RWPE2 (cell line): ENCODE measurements at regions not wholly inside any gene's neighbourhood (a gene's known extent, or its start where the extent isn't known, plus 50 kb on each side); places are given as distances from the start of the nearest gene placed in this dataset.

ENCODE experiments used
- ATAC-seq: fragments of 200-7000 bp; cut with Tn5 transposase; 3 replicates; pipeline ENCODE4 v1.9.1; 2021; ENCODE audit warnings: low read depth
- DNase-seq: peaks from one replicate; pipeline ENCODE4 v3.0.0-alpha.2; 2020; ENCODE audit warnings: low spot score
- H3K27ac ChIP-seq: fragments of 450-650 bp; 2 replicates; pipeline ENCODE4 v1.5.1; 2017; ENCODE audit warnings: mild to moderate bottlenecking; ENCODE audit not compliant: poor library complexity, severe bottlenecking
- H3K27me3 ChIP-seq: fragments of 250-450 bp; sonication (Bioruptor Pico); 2 replicates; pipeline ENCODE4 v1.5.1; 2021; ENCODE audit warnings: mild to moderate bottlenecking, moderate library complexity; ENCODE audit not compliant: insufficient read depth, poor library complexity, severe bottlenecking
- H3K36me3 ChIP-seq: fragments of 250-450 bp; sonication (Bioruptor Pico); 2 replicates; pipeline ENCODE4 v1.5.1; 2020; ENCODE audit warnings: low read depth, mild to moderate bottlenecking, moderate library complexity
- H3K4me1 ChIP-seq: fragments of 250-450 bp; sonication (Bioruptor Pico); 2 replicates; pipeline ENCODE4 v1.5.1; 2021; ENCODE audit warnings: mild to moderate bottlenecking, moderate library complexity; ENCODE audit not compliant: insufficient read depth, poor library complexity, severe bottlenecking
- H3K4me3 ChIP-seq: fragments of 250-450 bp; sonication (Bioruptor Pico); 2 replicates; pipeline ENCODE4 v1.5.1; 2021; ENCODE audit warnings: mild to moderate bottlenecking, moderate library complexity; ENCODE audit not compliant: severe bottlenecking
- H3K9me3 ChIP-seq: fragments of 250-450 bp; sonication (Bioruptor Pico); 2 replicates; pipeline ENCODE4 v1.5.1; 2021; ENCODE audit warnings: mild to moderate bottlenecking, moderate library complexity; ENCODE audit not compliant: severe bottlenecking
- TF ChIP-seq, protein P1 (sequence below): fragments of 450-650 bp; IDR thresholded peaks from one replicate; pipeline ENCODE4 v1.5.1; 2017; ENCODE audit warnings: mild to moderate bottlenecking, moderate library complexity; ENCODE audit not compliant: poor library complexity, severe bottlenecking

GRCh38 chr1:201589186-201589585 lies 50.3 kb downstream of the NAV1 start:
- Histone ChIP-seq H3K4me1 (peaks cover 13% of the 10 kb centered on the region), H3K4me3 (no peak overlapping the region), H3K27ac (no peak overlapping the region), H3K9me3 (no peaks in the 10 kb centered on the region), H3K36me3 (no peaks in the 10 kb centered on the region), H3K27me3 (no peaks in the 10 kb centered on the region)
- TF ChIP-seq, protein P1, sequence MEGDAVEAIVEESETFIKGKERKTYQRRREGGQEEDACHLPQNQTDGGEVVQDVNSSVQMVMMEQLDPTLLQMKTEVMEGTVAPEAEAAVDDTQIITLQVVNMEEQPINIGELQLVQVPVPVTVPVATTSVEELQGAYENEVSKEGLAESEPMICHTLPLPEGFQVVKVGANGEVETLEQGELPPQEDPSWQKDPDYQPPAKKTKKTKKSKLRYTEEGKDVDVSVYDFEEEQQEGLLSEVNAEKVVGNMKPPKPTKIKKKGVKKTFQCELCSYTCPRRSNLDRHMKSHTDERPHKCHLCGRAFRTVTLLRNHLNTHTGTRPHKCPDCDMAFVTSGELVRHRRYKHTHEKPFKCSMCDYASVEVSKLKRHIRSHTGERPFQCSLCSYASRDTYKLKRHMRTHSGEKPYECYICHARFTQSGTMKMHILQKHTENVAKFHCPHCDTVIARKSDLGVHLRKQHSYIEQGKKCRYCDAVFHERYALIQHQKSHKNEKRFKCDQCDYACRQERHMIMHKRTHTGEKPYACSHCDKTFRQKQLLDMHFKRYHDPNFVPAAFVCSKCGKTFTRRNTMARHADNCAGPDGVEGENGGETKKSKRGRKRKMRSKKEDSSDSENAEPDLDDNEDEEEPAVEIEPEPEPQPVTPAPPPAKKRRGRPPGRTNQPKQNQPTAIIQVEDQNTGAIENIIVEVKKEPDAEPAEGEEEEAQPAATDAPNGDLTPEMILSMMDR: no peak
- ATAC-seq: no peak
- DNase-seq: no peak

DNA sequence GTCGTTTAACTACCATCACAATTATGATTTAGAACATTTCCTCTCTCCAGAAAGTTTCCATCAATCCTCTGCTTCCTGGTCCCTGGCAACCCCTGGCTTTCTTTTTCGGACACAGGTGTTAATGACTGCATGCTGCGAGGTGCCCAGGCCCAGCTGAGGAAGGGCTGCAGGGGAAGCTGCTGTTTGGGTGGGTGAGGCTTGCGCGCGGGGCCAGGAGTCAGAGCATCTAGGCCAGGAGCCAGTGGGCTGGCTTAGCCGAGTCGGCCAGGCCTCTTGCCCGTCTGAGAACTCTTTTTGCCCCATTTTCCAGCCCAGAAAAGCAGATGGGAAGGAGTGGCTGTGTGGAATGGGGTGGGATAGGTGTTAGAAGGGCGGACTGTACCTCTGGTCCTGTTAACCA lies 51.5 kb downstream of the NAV1 start:
- Histone ChIP-seq H3K4me1 (peaks cover 13% of the 10 kb centered on the region), H3K27ac (no peak overlapping the region), H3K4me3 (no peak overlapping the region), H3K36me3 (no peaks in the 10 kb centered on the region), H3K27me3 (no peaks in the 10 kb centered on the region), H3K9me3 (no peaks in the 10 kb centered on the region)
- DNase-seq (no peak), ATAC-seq (no peak)
- TF ChIP-seq, protein P1: no peak

GRCh38 chr1:201591348-201591747 lies 52.4 kb downstream of the NAV1 start:
- no peak overlapping the region for H3K4me3 ChIP-seq
- DNase-seq (no peak), ATAC-seq (no peak)
- H3K4me1 ChIP-seq: peaks cover 13% of the 10 kb centered on the region
- no peaks in the 10 kb centered on the region for H3K36me3 ChIP-seq
- TF ChIP-seq, protein P1: no peak
- no peaks in the 10 kb centered on the region for H3K27me3 ChIP-seq
- no peak overlapping the region for H3K27ac ChIP-seq
- H3K9me3 ChIP-seq: no peaks in the 10 kb centered on the region

GRCh38 chr1:201591981-201592380 lies 53.1 kb downstream of the NAV1 start:
- Histone ChIP-seq H3K27ac (no peak overlapping the region), H3K9me3 (no peaks in the 10 kb centered on the region), H3K36me3 (no peaks in the 10 kb centered on the region), H3K4me3 (no peak overlapping the region), H3K27me3 (no peaks in the 10 kb centered on the region), H3K4me1 (peaks cover 13% of the 10 kb centered on the region)
- DNase-seq (no peak), ATAC-seq (no peak)
- TF ChIP-seq, protein P1: no peak

GRCh38 chr1:201593200-201593921 lies 54.4 kb downstream of the NAV1 start:
- Histone ChIP-seq H3K4me1 (peaks cover 22% of the 10 kb centered on the region), H3K4me3 (no peak overlapping the region), H3K27ac (peak overlapping the region; percentile 70), H3K36me3 (no peaks in the 10 kb centered on the region), H3K27me3 (no peaks in the 10 kb centered on the region), H3K9me3 (no peaks in the 10 kb centered on the region)
- ATAC-seq (peak; percentile 71), DNase-seq (no peak)
- TF ChIP-seq, protein P1: no peak
